GM23338 (cell line): ENCODE measurements at regions not wholly inside any gene's neighbourhood (a gene's known extent, or its start where the extent isn't known, plus 50 kb on each side); places are given as distances from the start of the nearest gene placed in this dataset.

Source experiments
- ATAC-seq: fragments of 200-7000 bp; cut with Tn5 transposase; 3 replicates; pipeline ENCODE4 v1.9.1; 2020
- DNase-seq: peaks from one replicate; pipeline ENCODE4 v3.0.0-alpha.2; 2015; ENCODE audit warnings: low spot score
- H2AFZ ChIP-seq: fragments of 200-600 bp; sonication (generic); 2 replicates; pipeline ENCODE4 v1.8.0; 2016; ENCODE audit warnings: antibody characterized with exemption, mild to moderate bottlenecking, moderate library complexity
- H3F3A ChIP-seq: fragments of 200-600 bp; sonication (generic); replicated peaks from 2 replicates; pipeline ENCODE4 v1.8.0; 2017; ENCODE audit warnings: antibody characterized with exemption, mixed run types, low read depth
- H3K27ac ChIP-seq: fragments of 200-600 bp; sonication (generic); 2 replicates; pipeline ENCODE4 v1.6.1; 2016; ENCODE audit warnings: low read depth
- H3K27me3 ChIP-seq: fragments of 200-600 bp; sonication (generic); 2 replicates; pipeline ENCODE4 v1.8.0; 2016; ENCODE audit warnings: mild to moderate bottlenecking, mixed run types, moderate library complexity; ENCODE audit not compliant: insufficient read depth
- H3K36me3 ChIP-seq: fragments of 200-600 bp; sonication (generic); 2 replicates; pipeline ENCODE4 v1.8.0; 2016; ENCODE audit warnings: mild to moderate bottlenecking; ENCODE audit not compliant: insufficient read depth
- H3K4me1 ChIP-seq: fragments of 200-600 bp; sonication (generic); 2 replicates; pipeline ENCODE4 v1.8.0; 2016; ENCODE audit warnings: mild to moderate bottlenecking, moderate library complexity; ENCODE audit not compliant: insufficient read depth
- H3K4me2 ChIP-seq: fragments of 200-600 bp; sonication (generic); 2 replicates; pipeline ENCODE4 v1.7.1; 2017; ENCODE audit warnings: mixed run types
- H3K4me3 ChIP-seq: fragments of 200-600 bp; sonication (generic); 2 replicates; pipeline ENCODE4 v1.6.1; 2016; ENCODE audit warnings: mixed run types
- H3K79me2 ChIP-seq: fragments of 200-600 bp; sonication (generic); replicated peaks from 2 replicates; pipeline ENCODE4 v1.8.0; 2017; ENCODE audit warnings: mild to moderate bottlenecking; ENCODE audit not compliant: insufficient read depth
- H3K9me2 ChIP-seq: fragments of 200-600 bp; sonication (generic); 2 replicates; pipeline ENCODE4 v1.8.0; 2017; ENCODE audit not compliant: insufficient read depth
- H4K20me1 ChIP-seq: fragments of 200-600 bp; sonication (generic); replicated peaks from 2 replicates; pipeline ENCODE4 v1.8.0; 2017; ENCODE audit warnings: mild to moderate bottlenecking; ENCODE audit not compliant: insufficient read depth
- H3K27ac Mint-ChIP-seq: 2 replicates; pipeline ENCODE4 v1.8.0; 2020; ENCODE audit warnings: inconsistent platforms, mild to moderate bottlenecking, moderate library complexity, mixed read lengths
- H3K27me3 Mint-ChIP-seq: 3 replicates; pipeline ENCODE4 v1.8.0; 2022; ENCODE audit warnings: low read depth, mild to moderate bottlenecking, moderate library complexity, mixed read lengths, inconsistent platforms; ENCODE audit not compliant: insufficient read depth, poor library complexity
- H3K36me3 Mint-ChIP-seq: 3 replicates; pipeline ENCODE4 v1.8.0; 2021; ENCODE audit warnings: low read depth, mild to moderate bottlenecking, inconsistent platforms, moderate library complexity, mixed read lengths
- H3K4me1 Mint-ChIP-seq: 3 replicates; pipeline ENCODE4 v1.8.0; 2020; ENCODE audit warnings: mild to moderate bottlenecking, inconsistent platforms, mixed read lengths
- H3K4me3 Mint-ChIP-seq: 3 replicates; pipeline ENCODE4 v1.8.0; 2021; ENCODE audit warnings: moderate library complexity, mild to moderate bottlenecking, inconsistent platforms, mixed read lengths
- H3K9me3 Mint-ChIP-seq: 3 replicates; pipeline ENCODE4 v1.8.0; 2020; ENCODE audit warnings: moderate library complexity, mild to moderate bottlenecking, inconsistent platforms, mixed read lengths
- CREB1 ChIP-seq: fragments of 250-450 bp; sonication (Bioruptor Pico); IDR thresholded peaks from 2 replicates; pipeline ENCODE4 v1.5.0; 2020; ENCODE audit warnings: low read depth, mild to moderate bottlenecking, moderate library complexity
- CTCF ChIP-seq, 2 experiments: fragments of 200-600 bp in 1 of 2; sonication (generic) in 1 of 2; conservative IDR thresholded peaks; 2 replicates each; pipeline versions ENCODE4 v1.5.1 to v1.6.1; 2016 to 2017; ENCODE audit warnings: antibody characterized with exemption in 2 of 2, low read depth in 2 of 2, mild to moderate bottlenecking in 2 of 2, moderate library complexity in 1 of 2
- ETS1 ChIP-seq: IDR thresholded peaks from 2 replicates; pipeline ENCODE4 v1.6.1; 2016; ENCODE audit warnings: antibody characterized with exemption
- EZH2phosphoT487 ChIP-seq: fragments of 200-600 bp; sonication (generic); IDR thresholded peaks from one replicate; pipeline ENCODE4 v1.8.1; 2018; ENCODE audit warnings: antibody characterized with exemption; ENCODE audit not compliant: unreplicated experiment
- NANOG ChIP-seq: IDR thresholded peaks from 2 replicates; pipeline ENCODE4 v1.6.1; 2016; ENCODE audit warnings: antibody characterized with exemption, borderline replicate concordance
- POLR2AphosphoS5 ChIP-seq: IDR thresholded peaks from 2 replicates; pipeline ENCODE4 v1.6.1; 2016; ENCODE audit warnings: antibody characterized with exemption, low read depth
- STAT1 ChIP-seq: IDR thresholded peaks from one replicate; pipeline ENCODE4 v1.6.1; 2016; ENCODE audit warnings: antibody characterized with exemption; ENCODE audit not compliant: unreplicated experiment
- ZNF114 ChIP-seq: fragments of 250-450 bp; sonication (Bioruptor Pico); IDR thresholded peaks from 2 replicates; pipeline ENCODE4 v1.5.0; 2020; ENCODE audit warnings: mild to moderate bottlenecking, moderate library complexity
- ZNF462 ChIP-seq: fragments of 250-450 bp; sonication (Bioruptor Pico); IDR thresholded peaks from 2 replicates; pipeline ENCODE4 v1.5.0; 2020; ENCODE audit warnings: mild to moderate bottlenecking, moderate library complexity

GRCh38 chr17:77700165-77700881, 258.2 kb upstream of the TNRC6C start:
- no peak overlapping the region for H3K27ac Mint-ChIP-seq
- Histone ChIP-seq H3F3A (no peaks in the 10 kb centered on the region), H3K79me2 (no peaks in the 10 kb centered on the region), H3K4me2 (no peak overlapping the region), H3K27me3 (peaks cover 10% of the 10 kb centered on the region), H4K20me1 (no peaks in the 10 kb centered on the region), H3K36me3 (peaks cover 11% of the 10 kb centered on the region; the same call in 1 of the 2 replicates), H3K4me3 (no peak overlapping the region), H3K4me1 (peaks cover 16% of the 10 kb centered on the region), H3K27ac (no peak overlapping the region), H3K9me2 (no peaks in the 10 kb centered on the region), H2AFZ (no peak overlapping the region)
- DNase-seq (no peak), ATAC-seq (no peak)
- peaks cover 30% of the 10 kb centered on the region for H3K36me3 Mint-ChIP-seq
- peaks cover 28% of the 10 kb centered on the region for H3K27me3 Mint-ChIP-seq
- H3K4me3 Mint-ChIP-seq: no peak overlapping the region; the same call in 2 of the 3 replicates
- H3K9me3 Mint-ChIP-seq: peaks cover 38% of the 10 kb centered on the region
- TF ChIP-seq EZH2phosphoT487: no peak
- peaks cover 38% of the 10 kb centered on the region for H3K4me1 Mint-ChIP-seq

- Histone ChIP-seq H3K4me2 (peak overlapping the region; percentile 22; the same call in 1 of the 2 replicates), H3K27ac (no peak overlapping the region), H3F3A (no peaks in the 10 kb centered on the region), H3K9me2 (no peaks in the 10 kb centered on the region), H3K79me2 (no peaks in the 10 kb centered on the region), H4K20me1 (no peaks in the 10 kb centered on the region), H3K4me3 (no peak overlapping the region), H3K36me3 (peaks cover 11% of the 10 kb centered on the region; the same call in 1 of the 2 replicates), H2AFZ (no peak overlapping the region), H3K4me1 (peaks cover 6% of the 10 kb centered on the region; the same call in 1 of the 2 replicates), H3K27me3 (no peaks in the 10 kb centered on the region)
- DNase-seq: no peak
- peaks cover 14% of the 10 kb centered on the region for H3K27me3 Mint-ChIP-seq
- H3K9me3 Mint-ChIP-seq: peaks cover 52% of the 10 kb centered on the region
- TF ChIP-seq NANOG: no peak
- TF ChIP-seq ZNF462 (CRISPR knock-in tag): no peak
- TF ChIP-seq ZNF114 (CRISPR knock-in tag): no peak
- no peak for TF ChIP-seq ETS1
- no peak for TF ChIP-seq STAT1
- TF ChIP-seq CREB1: no peak
- TF ChIP-seq CTCF (conservative IDR thresholded peaks at IDR 0.05; ENCODE audit: low read depth in 2 of 2): no peak
- TF ChIP-seq POLR2AphosphoS5: no peak
- ATAC-seq: no peak
- H3K4me1 Mint-ChIP-seq: peaks cover 22% of the 10 kb centered on the region
- no peak overlapping the region for H3K27ac Mint-ChIP-seq
- peaks cover 43% of the 10 kb centered on the region; the same call in 2 of the 3 replicates for H3K36me3 Mint-ChIP-seq
- H3K4me3 Mint-ChIP-seq: no peak overlapping the region
Observed at GRCh38 chr17:77701996-77702395, 256.5 kb upstream of the TNRC6C start.
